Endothelial cell of umbilical vein (primary cell): ENCODE measurements at regions not wholly inside any gene's neighbourhood (a gene's known extent, or its start where the extent isn't known, plus 50 kb on each side); places are given as distances from the start of the nearest gene placed in this dataset.

Source experiments
- BruUV-seq: library from RNA; stranded (reverse); fragments of 400-500 nt; replicated peaks from 2 replicates; lab custom pipeline; 2021; lab: Mats Ljungman, UMichigan
- CTCF ChIA-PET: fragments of 300-600, 350-600 bp; sonication (Branson Sonifier 250); formaldehyde crosslinking; loops from one replicate; lab custom pipeline; 2021; ENCODE audit warnings: antibody characterized with exemption, inconsistent platforms; lab: Charles Lee
- POLR2A ChIA-PET: fragments of 300-600, 350-600 bp; sonication (Branson Sonifier 250); formaldehyde crosslinking; loops from one replicate; lab custom pipeline; 2021; ENCODE audit warnings: antibody characterized with exemption, inconsistent platforms; lab: Charles Lee
- DNase-seq: peaks from one replicate; pipeline ENCODE4 v3.0.0-alpha.2; 2011; ENCODE audit warnings: low read depth, low spot score
- FAIRE-seq: peaks from 2 replicates; lab custom pipeline; 2011; peaks lifted over from hg19 to GRCh38; lab: Jason Lieb, UNC
- H2AFZ ChIP-seq: 2 replicates; pipeline ENCODE4 v1.6.0; 2012; ENCODE audit warnings: low read depth, low read length, control low read depth, inconsistent platforms
- H3K27ac ChIP-seq: 2 replicates; pipeline ENCODE4 v1.5.1; 2011; ENCODE audit warnings: low read depth, mild to moderate bottlenecking, control low read depth, low read length, moderate library complexity; ENCODE audit not compliant: insufficient read depth
- H3K27me3 ChIP-seq, 2 experiments: 2 replicates each; pipeline versions ENCODE4 v1.6.0 to v1.6.1; 2011; ENCODE audit warnings: low read length in 2 of 2, mixed read lengths in 1 of 2; ENCODE audit not compliant: control insufficient read depth in 2 of 2, insufficient read depth in 2 of 2
- H3K36me3 ChIP-seq, 2 experiments: 2 replicates in 1 of 2; 3 replicates in 1 of 2; pipeline ENCODE4 v1.5.1; 2011; ENCODE audit warnings: low read length in 2 of 2, mild to moderate bottlenecking in 1 of 2, moderate library complexity in 1 of 2; ENCODE audit not compliant: control insufficient read depth in 2 of 2, insufficient read depth in 2 of 2; ENCODE audit errors: extremely low read depth in 1 of 2
- H3K4me1 ChIP-seq: 3 replicates; pipeline ENCODE4 v1.5.1; 2011; ENCODE audit warnings: mild to moderate bottlenecking, low read length; ENCODE audit not compliant: control insufficient read depth, insufficient read depth; ENCODE audit errors: extremely low read depth
- H3K4me2 ChIP-seq: 2 replicates; pipeline ENCODE4 v1.6.1; 2011; ENCODE audit warnings: low read length, control low read depth, mixed read lengths; ENCODE audit not compliant: insufficient read depth
- H3K4me3 ChIP-seq, 3 experiments: fragments of 200-600 bp in 1 of 3; sonication (generic), shearing (Covaris generic) in 1 of 3; replicated peaks in 1 of 3; 2 replicates each; pipeline ENCODE4 v1.5.1; 2011 to 2016; ENCODE audit warnings: control low read depth in 3 of 3, low read length in 3 of 3, mild to moderate bottlenecking in 2 of 3, inconsistent platforms in 1 of 3, low read depth in 1 of 3, moderate library complexity in 1 of 3; ENCODE audit not compliant: insufficient read depth in 1 of 3
- H3K79me2 ChIP-seq: 2 replicates; pipeline ENCODE4 v1.6.0; 2012; ENCODE audit warnings: low read length, inconsistent platforms; ENCODE audit not compliant: control insufficient read depth, insufficient read depth
- H3K9ac ChIP-seq: replicated peaks from 2 replicates; pipeline ENCODE3; 2011; ENCODE audit warnings: low read length, control low read depth; ENCODE audit not compliant: insufficient read depth; ENCODE audit errors: extremely low read depth
- H3K9me1 ChIP-seq: replicated peaks from 3 replicates; pipeline ENCODE4 v1.6.0; 2011; ENCODE audit warnings: mild to moderate bottlenecking, low read length; ENCODE audit not compliant: control insufficient read depth, insufficient read depth; ENCODE audit errors: extremely low read depth
- H3K9me3 ChIP-seq: replicated peaks from 2 replicates; pipeline ENCODE4 v1.5.1; 2012; ENCODE audit warnings: low read length, inconsistent platforms; ENCODE audit not compliant: control insufficient read depth, insufficient read depth
- H4K20me1 ChIP-seq: replicated peaks from 2 replicates; pipeline ENCODE3; 2011; ENCODE audit warnings: mild to moderate bottlenecking, low read length; ENCODE audit not compliant: control insufficient read depth, insufficient read depth; ENCODE audit errors: extremely low read depth
- CTCF ChIP-seq, 2 donors: IDR thresholded peaks; 1 replicate in 1 of 2; 2 replicates in 1 of 2; pipeline ENCODE4 v1.5.1; 2011; ENCODE audit warnings: low read length in 2 of 2, mild to moderate bottlenecking in 2 of 2, moderate library complexity in 2 of 2, control low read depth in 1 of 2, inconsistent platforms in 1 of 2, low read depth in 1 of 2; ENCODE audit not compliant: insufficient read depth in 1 of 2; ENCODE audit errors: extremely low read depth in 1 of 2
- EZH2 ChIP-seq: IDR thresholded peaks from 2 replicates; pipeline ENCODE4 v1.6.1; 2012; ENCODE audit warnings: borderline replicate concordance, low read depth, mild to moderate bottlenecking, moderate library complexity, low read length, inconsistent platforms; ENCODE audit not compliant: severe bottlenecking
- FOS ChIP-seq: IDR thresholded peaks from 2 replicates; pipeline ENCODE4 v1.6.1; 2011; ENCODE audit warnings: mild to moderate bottlenecking, low read length, moderate library complexity, borderline replicate concordance; ENCODE audit not compliant: insufficient read depth
- GATA2 ChIP-seq: IDR thresholded peaks from 2 replicates; pipeline ENCODE4 v1.7.0; 2011; ENCODE audit warnings: low read depth, mild to moderate bottlenecking, moderate library complexity, mixed read lengths, low read length; ENCODE audit not compliant: insufficient read length, insufficient read depth
- JUN ChIP-seq: IDR thresholded peaks from 2 replicates; pipeline ENCODE4 v1.6.1; 2011; ENCODE audit warnings: borderline replicate concordance, low read depth; ENCODE audit not compliant: insufficient read length, insufficient read depth
- MAX ChIP-seq: IDR thresholded peaks from 2 replicates; pipeline ENCODE4 v1.6.1; 2011; ENCODE audit not compliant: insufficient read depth, insufficient read length
- MYC ChIP-seq: IDR thresholded peaks from one replicate; pipeline ENCODE4 v1.6.1; 2011; ENCODE audit warnings: mild to moderate bottlenecking, low read depth, low read length
- POLR2AphosphoS5 ChIP-seq: IDR thresholded peaks from 2 replicates; pipeline ENCODE4 v1.6.1; 2012; ENCODE audit warnings: low read depth, mild to moderate bottlenecking, control low read depth, low read length, moderate library complexity; ENCODE audit not compliant: insufficient read depth
- dilution Hi-C: fragments of 300-500 bp; cut with MboI; formaldehyde crosslinking; loops from one replicate; pipeline ENCODE4 v1.15.0; 2019; ENCODE audit warnings: low sequenced_read_pairs; ENCODE audit not compliant: extremely low pct_ligation_motif_present
- intact Hi-C: fragments of 100-400 bp; cut with micrococcal nuclease; formaldehyde crosslinking; loops from one replicate; pipeline ENCODE4 v1.10.0; 2022

- ChIA-PET POLR2A (no interaction called here), CTCF (no interaction called here)
Measured at GRCh38 chr11:135036488-135037297, 624.7 kb upstream of the B3GAT1 start.

More at GRCh38 chr11:135036488-135037297, 624.7 kb upstream of the B3GAT1 start:
- no peaks in the 10 kb centered on the region for H3K79me2 ChIP-seq
- no peak overlapping the region for H3K27ac ChIP-seq
- FAIRE-seq (no peak), DNase-seq (no peak)
- intact Hi-C loops, result no loop called here
- H3K27me3 ChIP-seq, result no peaks in the 10 kb centered on the region
- no peak overlapping the region for H2AFZ ChIP-seq
- no peaks in the 10 kb centered on the region for H3K36me3 ChIP-seq
- H3K9me1 ChIP-seq, result no peaks in the 10 kb centered on the region
- H3K9ac ChIP-seq, result no peak overlapping the region
- no peak overlapping the region for H3K4me3 ChIP-seq
- no peak overlapping the region for H3K4me2 ChIP-seq
- BruUV-seq, result no TSS peak
- TF ChIP-seq JUN (no peak), FOS (no peak), MYC (no peak), MAX (no peak), EZH2 (no peak), POLR2AphosphoS5 (no peak), GATA2 (no peak), CTCF (IDR thresholded peaks at IDR 0.05; ENCODE audit: extremely low read depth in 1 of 2, insufficient read depth in 1 of 2, low read depth in 1 of 2, low read length in 2 of 2) (no peak)
- no peaks in the 10 kb centered on the region for H4K20me1 ChIP-seq
- no peaks in the 10 kb centered on the region for H3K9me3 ChIP-seq
- no peaks in the 10 kb centered on the region for H3K4me1 ChIP-seq
- dilution Hi-C loops, result no loop called here
